HG03196 (cell line): ENCODE measurements at regions not wholly inside any gene's neighbourhood (a gene's known extent, or its start where the extent isn't known, plus 50 kb on each side); places are given as distances from the start of the nearest gene placed in this dataset.
A peak's percentile ranks its signal among the peaks of the same experiment; 100 is the strongest.
"Not testable (repeated sequence)": the region's sequence is repeated elsewhere in the genome, so short reads cannot be mapped to it uniquely, and the experiment has no call there.

Experiments used
- ATAC-seq: cut with Tn5 transposase; IDR thresholded peaks from one replicate; pipeline ENCODE4 v1.9.1; 2021; ENCODE audit not compliant: unreplicated experiment

GRCh38 chr5:17398866-17399835, 98.9 kb upstream of the TAF11L2 start:
- ATAC-seq = no peak

GRCh38 chr5:17399931-17400330, 98.1 kb upstream of the TAF11L2 start:
- ATAC-seq = no peak

- no peak for ATAC-seq
Measured at GRCh38 chr5:17400724-17401469, 97.1 kb upstream of the TAF11L2 start.

- ATAC-seq = no peak
Measured at GRCh38 chr5:17401470-17402288, 96.4 kb upstream of the TAF11L2 start.

- no peak for ATAC-seq
Measured at GRCh38 chr5:17402289-17403121, 95.5 kb upstream of the TAF11L2 start.

- no peak for ATAC-seq
Measured at GRCh38 chr5:17403695-17404490, 94.1 kb upstream of the TAF11L2 start.

- ATAC-seq = no peak
Measured at GRCh38 chr5:17405976-17406375, 92.1 kb upstream of the TAF11L2 start.

- no peak for ATAC-seq
Measured at GRCh38 chr5:17406423-17406838, 91.6 kb upstream of the TAF11L2 start.

GRCh38 chr5:17411436-17412402, 86.3 kb upstream of the TAF11L2 start:
- ATAC-seq = no peak

- ATAC-seq = no peak
Measured at GRCh38 chr5:17412760-17413671, 85.0 kb upstream of the TAF11L2 start.

GRCh38 chr5:17413691-17414090, 84.3 kb upstream of the TAF11L2 start:
- no peak for ATAC-seq

GRCh38 chr5:17415321-17415758, 82.7 kb upstream of the TAF11L2 start:
- ATAC-seq = no peak

GRCh38 chr5:17416374-17416773, 81.7 kb upstream of the TAF11L2 start:
- not testable (repeated sequence) for ATAC-seq

GRCh38 chr5:17424674-17425073, 73.4 kb upstream of the TAF11L2 start:
- ATAC-seq = no peak

GRCh38 chr5:17425385-17426070, 72.5 kb upstream of the TAF11L2 start:
- no peak for ATAC-seq

- peak; percentile 74 for ATAC-seq
Measured at GRCh38 chr5:17426104-17426749, 71.8 kb upstream of the TAF11L2 start.
